ENCODE measurements at regions not wholly inside any gene's neighbourhood (a gene's known extent, or its start where the extent isn't known, plus 50 kb on each side); places are given as distances from the start of the nearest gene placed in this dataset.

DNA sequence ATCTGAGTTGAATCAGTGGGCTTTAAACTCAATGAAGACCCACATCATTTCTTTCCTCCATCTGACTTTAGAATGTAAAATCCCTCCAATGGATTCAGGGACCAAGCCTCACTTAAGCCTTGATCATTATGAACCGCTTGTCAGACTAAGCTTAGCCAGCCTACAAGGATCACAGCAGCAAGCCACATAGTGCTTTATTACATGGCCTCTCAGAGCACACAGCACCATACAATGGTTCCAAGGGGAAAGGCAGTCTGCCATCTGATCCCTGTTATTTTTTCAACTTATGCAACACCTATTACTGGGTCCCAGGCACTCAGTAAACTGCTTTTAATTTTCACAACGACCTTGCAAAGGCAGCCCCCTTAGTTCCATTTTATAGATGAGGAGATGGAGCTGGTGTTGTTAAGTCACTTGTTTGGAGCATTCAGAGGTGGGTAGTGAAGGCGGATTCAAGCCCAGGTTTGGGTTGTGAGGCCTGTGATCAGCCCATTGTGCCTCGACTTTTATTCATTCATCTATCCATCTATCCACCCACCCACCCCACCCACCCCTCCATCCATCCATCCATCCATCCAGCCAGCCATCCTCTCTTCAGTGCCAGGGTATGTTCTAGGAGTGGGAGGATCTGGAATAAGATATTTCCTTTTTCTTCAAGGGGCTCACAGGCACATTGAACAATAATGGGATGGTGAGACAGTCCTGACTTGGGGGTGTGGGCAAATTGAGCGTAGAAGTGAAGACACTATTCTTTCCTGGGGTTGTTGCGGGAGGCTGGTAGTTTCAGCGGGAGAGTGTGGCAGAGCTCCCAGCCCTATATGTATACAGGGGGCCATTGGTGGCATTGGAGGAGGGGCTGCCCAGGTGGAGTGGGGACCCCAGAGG, 141.2 kb downstream of the MYCN start:
- no peak for DNase-seq (ENCODE audit: low read depth)

DNA sequence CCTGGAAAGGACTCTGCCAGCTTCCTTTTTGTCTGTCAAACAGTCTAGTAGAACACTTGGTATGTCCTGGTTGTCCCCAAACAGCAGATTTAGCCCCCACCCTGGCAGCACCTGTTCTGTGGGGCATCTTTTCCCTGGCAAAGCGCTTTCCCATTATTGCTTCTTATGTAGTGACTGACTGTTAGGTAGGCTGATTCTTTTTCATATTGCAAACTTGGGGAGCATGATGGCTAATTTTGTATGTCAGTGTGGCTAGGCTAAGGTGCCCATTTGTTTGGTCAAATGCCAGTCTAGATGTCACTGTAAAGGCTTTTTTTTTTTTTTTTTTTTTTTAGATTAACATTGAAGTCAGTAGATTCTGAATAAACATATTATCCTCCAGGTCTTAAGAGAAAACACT, 140.2 kb downstream of the MYCN start:
- DNase-seq (ENCODE audit: low read depth) = no peak

GRCh38 chr2:16080071-16080470, 139.7 kb downstream of the MYCN start:
- no peak for DNase-seq (ENCODE audit: low read depth)

DNA sequence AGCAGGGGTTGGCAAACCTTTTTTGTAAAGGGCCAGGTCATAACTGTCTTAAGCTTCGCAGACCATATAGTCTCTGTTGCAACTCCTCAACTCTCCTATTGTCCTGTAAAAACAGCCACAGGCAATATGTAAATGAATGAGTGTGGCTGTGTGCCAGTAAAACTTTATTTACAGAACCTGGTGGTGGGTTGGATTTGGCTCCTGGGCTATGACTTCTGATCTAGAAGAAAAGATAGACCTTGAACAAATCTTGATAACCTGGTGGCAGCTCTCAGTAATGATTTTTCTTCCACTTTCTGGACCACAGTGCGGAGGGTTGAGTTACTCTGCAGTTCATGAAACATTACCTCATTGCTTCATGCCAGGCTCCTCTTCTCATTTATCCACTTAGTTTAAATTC, 139.3 kb downstream of the MYCN start:
- DNase-seq (ENCODE audit: low read depth) = no peak

GRCh38 chr2:16077601-16078000, 137.3 kb downstream of the MYCN start:
- no peak for DNase-seq (ENCODE audit: low read depth)

DNA sequence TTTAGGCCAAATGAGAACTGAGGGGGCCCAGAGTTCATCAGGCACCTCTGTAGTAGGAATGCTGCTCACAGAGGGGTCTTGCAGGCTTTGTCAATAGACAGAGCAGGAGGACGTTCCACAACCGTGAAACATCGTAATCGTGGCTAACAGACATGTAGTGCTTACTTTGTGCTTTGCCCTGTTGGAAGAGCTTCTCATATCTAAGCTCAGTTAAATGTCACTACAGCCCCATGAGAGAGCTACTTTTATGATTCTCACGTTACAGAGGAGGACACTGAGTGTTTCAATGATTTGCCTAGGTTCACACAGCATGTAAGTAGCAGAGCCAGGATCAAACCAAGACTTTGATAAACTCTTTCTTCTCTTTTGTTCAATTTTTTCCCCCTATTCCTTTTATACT, 136.6 kb downstream of the MYCN start:
- DNase-seq (ENCODE audit: low read depth) = no peak

- DNase-seq (ENCODE audit: low read depth) = no peak
These were observed 135.0 kb downstream of the MYCN start for GRCh38 chr2:16075045-16076012.

- DNase-seq (ENCODE audit: low read depth) = no peak
These were observed 133.6 kb downstream of the MYCN start for GRCh38 chr2:16073921-16074425.

DNA sequence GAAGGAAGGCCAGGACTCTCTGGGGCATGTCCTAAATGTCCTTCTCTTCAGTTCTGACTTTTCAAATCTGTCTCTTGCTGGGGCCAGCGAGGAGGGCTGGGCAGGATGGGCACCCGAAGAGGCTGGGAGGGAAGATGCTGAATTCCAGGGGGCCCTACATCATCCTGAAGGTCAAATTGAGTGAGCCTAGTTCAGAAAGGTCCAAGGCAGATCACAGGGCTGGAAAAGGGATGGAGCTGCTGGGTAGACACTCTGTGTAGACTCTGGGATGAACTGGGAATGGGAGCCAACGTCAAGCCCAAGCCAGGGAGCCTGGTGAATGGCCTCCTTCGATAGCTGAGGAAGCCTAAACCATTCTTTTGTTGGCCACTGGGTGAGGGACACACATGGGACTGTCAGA, 133.1 kb downstream of the MYCN start:
- no peak for DNase-seq (ENCODE audit: low read depth)

DNA sequence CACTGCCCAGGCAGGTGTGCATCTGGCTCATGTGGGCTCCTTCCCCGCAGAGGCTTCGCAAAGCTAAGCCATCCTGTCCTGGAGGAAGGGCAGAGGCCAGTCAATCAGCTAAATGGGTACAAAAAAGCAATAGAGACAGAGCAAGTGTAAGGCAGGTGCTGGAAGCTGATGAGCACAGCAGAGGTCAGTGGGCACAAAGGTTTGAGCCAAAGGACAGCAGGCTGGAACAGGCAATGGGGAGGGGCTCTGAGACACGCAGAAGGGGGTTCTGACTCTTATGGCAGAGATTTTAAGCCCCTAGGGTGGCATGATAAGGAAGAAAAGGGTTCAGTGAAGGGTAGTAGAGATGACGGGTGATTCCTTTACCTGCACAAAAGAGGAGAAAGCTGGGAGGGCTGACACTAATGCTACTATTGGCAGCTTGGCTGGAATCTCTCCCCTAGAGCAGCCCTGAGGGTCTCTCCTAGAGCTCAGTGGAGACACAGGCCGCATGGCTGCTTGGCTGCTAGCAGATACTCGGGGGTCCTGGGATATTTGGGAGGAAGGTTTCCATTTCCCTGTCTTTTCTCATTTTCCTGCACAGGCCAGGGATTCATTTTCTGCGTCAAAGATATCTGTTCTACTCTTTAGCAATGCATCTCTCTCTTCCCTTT, 132.4 kb downstream of the MYCN start:
- no peak for DNase-seq (ENCODE audit: low read depth)

GRCh38 chr2:16071865-16072637, 131.7 kb downstream of the MYCN start:
- DNase-seq (ENCODE audit: low read depth) = no peak

GRCh38 chr2:16071039-16071864, 130.9 kb downstream of the MYCN start:
- no peak for DNase-seq (ENCODE audit: low read depth)

DNA sequence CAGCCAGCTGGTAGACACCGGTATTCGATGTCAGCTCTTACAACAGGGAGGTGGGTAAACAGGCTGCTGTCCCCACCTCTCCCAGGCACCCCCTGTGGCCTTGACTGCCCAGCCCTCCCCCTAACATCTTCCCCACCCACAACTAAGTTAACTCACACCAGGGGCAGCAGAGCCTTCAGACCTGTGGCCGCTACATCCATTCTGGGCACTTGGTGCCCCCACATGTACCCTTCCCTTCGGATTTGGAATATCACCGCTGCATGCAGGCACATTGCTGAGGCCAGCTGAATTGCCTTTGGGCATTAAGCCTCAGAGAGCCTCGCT, 130.3 kb downstream of the MYCN start:
- no peak for DNase-seq (ENCODE audit: low read depth)

DNA sequence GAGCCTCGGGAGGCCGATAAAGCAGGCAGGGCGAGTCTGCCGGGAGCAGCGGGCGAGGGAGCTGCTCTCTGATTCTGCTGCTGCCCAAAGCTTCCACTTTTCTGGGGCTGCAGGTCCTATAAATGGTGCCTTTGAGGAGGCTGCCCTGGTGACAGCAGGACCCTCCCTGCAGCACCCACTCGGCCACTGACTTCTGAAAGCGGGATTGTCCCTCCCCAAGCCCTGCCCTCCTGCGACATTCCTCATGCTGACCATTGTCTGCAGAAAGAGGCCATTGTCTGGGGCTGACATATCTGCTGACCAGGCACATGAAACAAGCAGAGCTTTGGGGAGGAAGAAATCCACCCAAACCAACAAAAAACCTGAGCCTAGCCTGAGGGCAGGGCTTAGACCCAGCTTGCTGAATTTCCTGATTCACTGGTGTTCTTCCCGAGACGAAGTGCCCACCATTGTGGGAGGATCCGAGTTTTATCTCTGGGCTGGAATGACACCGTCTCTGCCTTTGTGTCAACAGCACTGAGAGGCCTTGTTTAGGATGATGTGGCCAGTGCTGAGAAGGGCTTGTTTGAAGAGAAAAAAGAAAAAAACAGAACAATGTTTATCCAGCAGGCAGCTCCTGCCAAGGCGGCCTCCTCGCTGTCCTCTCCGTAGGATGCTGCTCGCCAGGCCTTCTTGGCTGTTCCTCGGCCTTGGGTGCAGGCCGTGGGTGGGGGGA, 129.7 kb downstream of the MYCN start:
- no peak for DNase-seq (ENCODE audit: low read depth)

- no peak for DNase-seq (ENCODE audit: low read depth)
These were observed 129.2 kb downstream of the MYCN start for GRCh38 chr2:16069663-16069932.

- no peak for DNase-seq (ENCODE audit: low read depth)
These were observed 128.2 kb downstream of the MYCN start for GRCh38 chr2:16068552-16068940.

DNA sequence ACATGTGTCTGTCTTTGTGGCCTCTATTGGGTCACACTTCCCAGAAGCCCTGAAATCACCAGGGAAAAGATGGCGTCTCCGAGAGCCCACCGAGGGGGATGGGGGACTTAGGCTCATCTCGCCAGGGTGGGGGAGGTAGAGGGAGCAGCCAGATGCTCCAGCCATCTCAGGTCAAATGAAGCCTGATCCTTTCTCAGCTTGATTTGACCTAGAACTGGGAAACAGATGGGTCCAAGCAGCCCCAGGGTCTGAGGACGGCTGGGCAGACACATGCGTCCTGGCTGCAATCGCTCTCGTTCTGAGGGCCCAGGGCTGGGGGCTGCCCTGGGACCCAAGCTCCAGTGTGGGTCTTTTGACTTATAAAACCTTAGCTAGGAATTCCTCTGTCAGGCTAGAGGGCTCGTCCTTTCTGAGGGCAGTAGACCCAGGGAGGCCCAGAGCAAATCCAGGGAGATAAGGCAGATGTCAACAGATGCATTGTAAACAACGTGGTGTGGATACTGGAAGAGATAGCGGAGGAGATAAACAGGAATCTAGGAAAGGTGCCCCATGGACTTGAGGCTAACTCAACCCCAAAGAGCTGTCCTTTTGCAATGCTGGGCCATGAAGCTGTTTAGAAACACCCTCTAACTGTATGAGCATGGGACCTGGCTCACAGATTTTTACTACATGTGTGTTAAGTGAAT, 127.7 kb downstream of the MYCN start:
- no peak for DNase-seq (ENCODE audit: low read depth)

GRCh38 chr2:16067444-16067843, 127.1 kb downstream of the MYCN start:
- DNase-seq (ENCODE audit: low read depth) = no peak

DNA sequence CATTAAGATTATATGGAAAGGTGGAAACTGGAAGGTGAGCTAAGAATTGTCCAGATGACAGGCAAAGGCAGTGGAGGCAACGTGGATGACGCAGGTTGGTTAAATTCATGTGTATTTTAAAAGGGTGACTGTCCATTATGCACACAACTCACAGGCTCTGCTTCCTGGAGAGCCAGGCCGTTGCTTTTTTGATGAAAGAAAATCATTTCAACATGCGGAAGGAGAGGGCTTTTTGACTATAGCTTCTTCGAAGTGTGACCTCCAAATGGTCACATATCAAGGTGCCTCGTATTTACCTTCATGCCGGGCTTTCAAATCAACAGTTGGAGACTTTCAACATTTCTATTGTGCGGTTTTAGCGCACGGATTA, 126.7 kb downstream of the MYCN start:
- DNase-seq (ENCODE audit: low read depth) = no peak
